Kidney epithelial cell (primary cell): ENCODE measurements at regions not wholly inside any gene's neighbourhood (a gene's known extent, or its start where the extent isn't known, plus 50 kb on each side); places are given as distances from the start of the nearest gene placed in this dataset.
A peak's percentile ranks its signal among the peaks of the same experiment; 100 is the strongest.

Experiments used
- DNase-seq: peaks from one replicate; pipeline ENCODE4 v3.0.0-alpha.2; 2010; ENCODE audit warnings: low read depth
- H3K27me3 ChIP-seq: 2 replicates; pipeline ENCODE4 v1.6.0; 2011; ENCODE audit warnings: low read length; ENCODE audit not compliant: control insufficient read depth, insufficient read depth
- H3K36me3 ChIP-seq: 2 replicates; pipeline ENCODE4 v1.5.1; 2011; ENCODE audit warnings: low read length; ENCODE audit not compliant: control insufficient read depth, insufficient read depth
- H3K4me3 ChIP-seq: 2 replicates; pipeline ENCODE4 v1.5.1; 2011; ENCODE audit warnings: low read depth, mild to moderate bottlenecking, control low read depth, low read length
- TF ChIP-seq, protein P1 (sequence below): IDR thresholded peaks from 2 replicates; pipeline ENCODE4 v1.5.1; 2011; ENCODE audit warnings: mild to moderate bottlenecking, moderate library complexity, low read length, control low read depth, inconsistent platforms; ENCODE audit not compliant: insufficient read depth, poor library complexity, severe bottlenecking

GRCh38 chr11:119474682-119475596 is 52.0 kb upstream of the THY1 start:
- no peaks in the 10 kb centered on the region for H3K36me3 ChIP-seq
- peaks cover 6% of the 10 kb centered on the region for H3K27me3 ChIP-seq
- DNase-seq = peak; percentile 29
- TF ChIP-seq, protein P1, sequence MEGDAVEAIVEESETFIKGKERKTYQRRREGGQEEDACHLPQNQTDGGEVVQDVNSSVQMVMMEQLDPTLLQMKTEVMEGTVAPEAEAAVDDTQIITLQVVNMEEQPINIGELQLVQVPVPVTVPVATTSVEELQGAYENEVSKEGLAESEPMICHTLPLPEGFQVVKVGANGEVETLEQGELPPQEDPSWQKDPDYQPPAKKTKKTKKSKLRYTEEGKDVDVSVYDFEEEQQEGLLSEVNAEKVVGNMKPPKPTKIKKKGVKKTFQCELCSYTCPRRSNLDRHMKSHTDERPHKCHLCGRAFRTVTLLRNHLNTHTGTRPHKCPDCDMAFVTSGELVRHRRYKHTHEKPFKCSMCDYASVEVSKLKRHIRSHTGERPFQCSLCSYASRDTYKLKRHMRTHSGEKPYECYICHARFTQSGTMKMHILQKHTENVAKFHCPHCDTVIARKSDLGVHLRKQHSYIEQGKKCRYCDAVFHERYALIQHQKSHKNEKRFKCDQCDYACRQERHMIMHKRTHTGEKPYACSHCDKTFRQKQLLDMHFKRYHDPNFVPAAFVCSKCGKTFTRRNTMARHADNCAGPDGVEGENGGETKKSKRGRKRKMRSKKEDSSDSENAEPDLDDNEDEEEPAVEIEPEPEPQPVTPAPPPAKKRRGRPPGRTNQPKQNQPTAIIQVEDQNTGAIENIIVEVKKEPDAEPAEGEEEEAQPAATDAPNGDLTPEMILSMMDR = peak; percentile 89
- H3K4me3 ChIP-seq = no peak overlapping the region

DNA sequence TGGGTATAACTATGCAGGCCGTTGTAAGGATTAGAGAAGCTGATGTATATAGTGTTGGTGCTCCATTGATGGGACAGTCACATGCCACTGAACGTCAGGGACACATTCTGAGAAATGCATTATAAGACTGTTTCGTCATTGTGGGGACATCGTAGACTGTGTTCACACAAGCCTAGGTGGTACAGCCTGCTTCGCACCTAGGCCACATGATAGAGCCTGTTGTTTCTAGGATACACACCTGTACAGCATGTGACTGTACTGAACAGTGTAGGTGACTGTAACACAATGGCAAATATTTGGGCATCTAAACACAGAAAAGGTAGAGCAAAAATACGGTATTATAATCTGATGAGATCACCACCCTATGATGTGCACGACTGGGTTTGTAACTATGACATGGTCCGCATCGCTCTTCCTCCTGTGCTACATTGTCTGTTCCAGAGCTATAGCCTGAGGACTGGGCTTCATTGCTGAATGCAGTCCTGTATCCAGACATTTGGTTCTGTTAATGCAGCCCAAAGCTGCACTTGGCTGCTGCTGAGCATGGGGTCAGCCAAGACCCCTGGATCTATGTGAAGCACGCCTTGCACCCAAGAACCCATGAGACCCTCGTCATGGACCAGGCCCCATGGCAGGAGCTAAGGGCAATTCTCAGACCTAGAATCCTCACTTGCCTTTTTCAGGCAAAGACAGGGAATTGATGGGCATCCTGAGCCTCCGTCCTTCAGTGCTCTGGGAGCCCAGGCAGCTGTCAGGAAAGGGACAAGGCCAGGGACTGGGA is 51.1 kb upstream of the THY1 start:
- DNase-seq = no peak
- TF ChIP-seq, protein P1 = no peak
- Histone ChIP-seq H3K36me3 (no peaks in the 10 kb centered on the region), H3K4me3 (no peak overlapping the region), H3K27me3 (peaks cover 6% of the 10 kb centered on the region)

DNA sequence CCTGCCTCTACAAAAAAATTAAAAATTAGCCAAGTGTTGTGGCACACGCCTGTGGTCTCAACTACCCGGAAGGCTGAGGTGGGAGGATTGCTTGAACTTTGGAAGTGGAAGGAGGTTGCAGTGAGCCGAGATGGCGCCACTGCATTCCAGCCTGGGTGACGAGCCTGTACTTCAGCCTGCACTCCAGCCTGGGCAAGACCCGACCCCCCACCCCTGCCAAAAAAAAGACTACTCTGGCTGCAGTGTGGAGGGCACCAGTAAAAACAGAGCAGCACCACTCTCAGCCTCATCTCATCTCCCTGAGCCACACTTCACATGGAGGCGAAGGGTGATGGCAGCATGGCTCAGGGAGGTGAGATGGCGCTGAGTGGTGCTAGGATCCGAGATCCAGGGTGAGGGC is 50.3 kb upstream of the THY1 start:
- Histone ChIP-seq H3K4me3 (no peak overlapping the region), H3K36me3 (no peaks in the 10 kb centered on the region), H3K27me3 (peaks cover 6% of the 10 kb centered on the region)
- no peak for DNase-seq
- TF ChIP-seq, protein P1 = no peak

DNA sequence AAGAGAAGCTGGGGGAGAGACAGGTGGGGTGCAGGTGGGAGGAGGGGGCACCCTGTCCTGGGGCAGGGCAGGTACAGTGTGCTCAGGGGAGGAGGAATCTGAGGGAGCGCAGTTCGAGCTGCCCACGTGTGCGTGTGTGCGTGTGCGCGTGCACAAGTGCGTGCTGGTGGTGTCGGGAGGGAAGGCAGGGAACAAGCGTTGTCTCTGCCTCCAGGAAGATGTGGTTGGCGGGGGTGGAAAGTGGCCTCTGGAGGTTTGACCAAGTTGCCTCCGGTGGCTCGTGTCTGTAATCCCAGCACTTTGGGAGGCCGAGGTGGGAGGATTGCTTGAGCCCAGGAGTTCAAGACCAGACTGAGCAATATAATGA is 49.9 kb upstream of the THY1 start:
- DNase-seq = no peak
- TF ChIP-seq, protein P1 = no peak
- H3K27me3 ChIP-seq = peaks cover 6% of the 10 kb centered on the region
- H3K36me3 ChIP-seq = no peaks in the 10 kb centered on the region
- H3K4me3 ChIP-seq = no peak overlapping the region
